Glomerular visceral epithelial cell (primary cell): ENCODE measurements at regions not wholly inside any gene's neighbourhood (a gene's known extent, or its start where the extent isn't known, plus 50 kb on each side); places are given as distances from the start of the nearest gene placed in this dataset.
A peak's percentile ranks its signal among the peaks of the same experiment; 100 is the strongest.
"Not testable (repeated sequence)": the region's sequence is repeated elsewhere in the genome, so short reads cannot be mapped to it uniquely, and the experiment has no call there.

Source experiments
- DNase-seq: peaks from one replicate; pipeline ENCODE4 v3.0.0-alpha.2; 2016; ENCODE audit errors: extremely low spot score

GRCh38 chr1:149841597-149842238 lies 57.6 kb upstream of the BOLA1 start:
- not testable (repeated sequence) for DNase-seq

GRCh38 chr1:149842458-149843064 lies 56.8 kb upstream of the BOLA1 start:
- not testable (repeated sequence) for DNase-seq

- peak; percentile 1 for DNase-seq
Measured at GRCh38 chr1:149843431-149844041, 55.8 kb upstream of the BOLA1 start.

GRCh38 chr1:149844101-149844500 lies 55.3 kb upstream of the BOLA1 start:
- DNase-seq: peak; percentile 46

- no peak for DNase-seq
Measured at GRCh38 chr1:149844650-149845255, 54.6 kb upstream of the BOLA1 start.

GRCh38 chr1:149845416-149845815 lies 54.0 kb upstream of the BOLA1 start:
- DNase-seq: peak; percentile 0

- no peak for DNase-seq
Measured at GRCh38 chr1:149846042-149846441, 53.3 kb upstream of the BOLA1 start.

GRCh38 chr1:149846593-149847466 lies 52.5 kb upstream of the BOLA1 start:
- DNase-seq: peak; percentile 0

GRCh38 chr1:149848340-149849110 lies 50.8 kb upstream of the BOLA1 start:
- DNase-seq: peak; percentile 0

- DNase-seq: peak; percentile 0
Measured at GRCh38 chr1:149849111-149849946, 50.0 kb upstream of the BOLA1 start.
